BLaER1 (cell line): ENCODE measurements at regions not wholly inside any gene's neighbourhood (a gene's known extent, or its start where the extent isn't known, plus 50 kb on each side); places are given as distances from the start of the nearest gene placed in this dataset.

Experiments used
- H3K27ac ChIP-seq: shearing (Covaris generic); formaldehyde crosslinking; 2 replicates; pipeline ENCODE4 v1.8.1; 2022
- H3K27me3 ChIP-seq: shearing (Covaris generic); formaldehyde crosslinking; 2 replicates; pipeline ENCODE4 v1.8.1; 2022
- H3K36me3 ChIP-seq: shearing (Covaris generic); formaldehyde crosslinking; 2 replicates; pipeline ENCODE4 v1.8.1; 2022
- H3K4me1 ChIP-seq: shearing (Covaris generic); formaldehyde crosslinking; 2 replicates; pipeline ENCODE4 v1.8.1; 2022
- H3K4me2 ChIP-seq: shearing (Covaris generic); formaldehyde crosslinking; 2 replicates; pipeline ENCODE4 v1.8.1; 2022
- H3K4me3 ChIP-seq: shearing (Covaris generic); formaldehyde crosslinking; 2 replicates; pipeline ENCODE4 v1.8.1; 2022
- H3K9ac ChIP-seq: shearing (Covaris generic); formaldehyde crosslinking; 2 replicates; pipeline ENCODE4 v1.8.1; 2022
- H3K9me3 ChIP-seq: shearing (Covaris generic); formaldehyde crosslinking; 2 replicates; pipeline ENCODE4 v1.8.1; 2022
- H4K20me1 ChIP-seq: shearing (Covaris generic); formaldehyde crosslinking; 2 replicates; pipeline ENCODE4 v1.8.1; 2022
- Cebpa-rat ChIP-seq: shearing (Covaris generic); IDR thresholded peaks from 2 replicates; pipeline ENCODE4 v1.8.1; 2022

DNA sequence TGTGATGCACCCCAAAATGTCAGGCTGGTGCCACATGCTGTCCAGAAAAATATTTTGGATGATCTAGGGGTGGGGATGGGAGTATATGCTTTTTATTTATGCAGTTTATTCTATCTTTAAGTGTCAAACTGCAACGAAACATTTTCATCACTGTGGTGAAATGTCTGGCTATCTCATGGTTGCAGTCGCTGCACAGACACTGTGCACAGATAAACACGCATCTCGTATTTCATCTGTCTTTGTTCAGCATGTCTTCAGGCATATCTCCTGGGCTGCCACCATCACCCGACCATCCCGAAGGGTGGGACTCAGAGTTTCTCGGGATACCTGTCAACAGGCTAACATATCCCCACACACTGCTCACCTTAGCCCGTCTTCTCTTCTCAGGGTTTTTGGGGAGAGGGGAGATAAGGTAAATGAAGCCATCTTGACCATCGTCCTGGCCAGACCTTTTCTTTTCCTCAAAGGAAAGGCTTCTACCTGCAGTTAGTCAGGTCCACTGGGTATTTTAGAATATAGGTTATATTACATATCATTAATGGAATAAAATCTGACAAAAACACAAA, 80.7 kb upstream of the NABP1 start:
- Histone ChIP-seq H3K4me3 (no peak overlapping the region), H3K4me1 (no peaks in the 10 kb centered on the region), H3K9ac (no peak overlapping the region), H3K9me3 (no peaks in the 10 kb centered on the region), H4K20me1 (no peaks in the 10 kb centered on the region), H3K36me3 (no peaks in the 10 kb centered on the region), H3K27ac (no peak overlapping the region), H3K4me2 (no peak overlapping the region), H3K27me3 (no peaks in the 10 kb centered on the region)
- no peak for TF ChIP-seq Cebpa-rat

DNA sequence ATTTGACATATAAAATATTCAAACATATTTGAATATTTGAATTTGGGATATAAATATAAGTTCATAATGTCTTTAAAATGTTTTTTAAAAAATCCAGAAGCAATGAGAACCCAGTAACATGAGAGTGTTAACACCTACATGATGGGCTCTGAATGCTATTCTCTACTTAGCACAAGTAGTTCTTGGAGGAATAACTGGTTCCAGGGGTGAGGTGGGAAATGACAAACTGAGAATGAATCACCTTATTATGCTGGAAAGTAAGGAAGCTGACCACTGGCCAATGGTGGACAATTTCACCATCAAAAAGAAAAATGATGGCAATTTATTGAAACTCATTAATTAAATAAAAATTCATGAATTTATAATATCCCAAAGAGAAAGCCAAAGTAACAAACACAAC, 79.6 kb upstream of the NABP1 start:
- Histone ChIP-seq H3K9ac (no peak overlapping the region), H3K9me3 (no peaks in the 10 kb centered on the region), H4K20me1 (no peaks in the 10 kb centered on the region), H3K27ac (no peak overlapping the region), H3K4me2 (no peak overlapping the region), H3K4me1 (no peaks in the 10 kb centered on the region), H3K4me3 (no peak overlapping the region), H3K27me3 (no peaks in the 10 kb centered on the region), H3K36me3 (no peaks in the 10 kb centered on the region)
- no peak for TF ChIP-seq Cebpa-rat

DNA sequence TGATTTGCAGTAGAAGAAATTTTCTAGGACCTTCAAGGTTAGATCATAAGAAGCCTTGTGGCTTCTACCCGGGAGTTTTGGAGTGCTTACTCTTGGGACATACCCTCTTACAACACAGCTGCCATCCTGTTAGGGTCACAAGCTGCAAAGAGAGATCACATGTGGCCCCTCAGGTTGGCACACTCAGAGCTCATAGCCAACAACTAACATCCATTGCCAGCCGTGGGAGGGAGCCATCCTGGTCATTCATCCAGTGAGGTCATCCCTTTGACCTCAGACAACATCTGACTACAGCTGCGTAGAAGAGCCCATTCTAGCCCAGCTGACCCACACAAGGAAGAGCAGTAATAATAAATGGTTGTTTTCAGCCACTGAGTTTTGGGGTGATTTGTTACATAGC, 76.9 kb upstream of the NABP1 start:
- Histone ChIP-seq H3K4me1 (no peaks in the 10 kb centered on the region), H3K9ac (no peak overlapping the region), H3K27me3 (no peaks in the 10 kb centered on the region), H3K27ac (no peak overlapping the region), H3K4me3 (no peak overlapping the region), H4K20me1 (no peaks in the 10 kb centered on the region), H3K4me2 (no peak overlapping the region), H3K36me3 (no peaks in the 10 kb centered on the region), H3K9me3 (no peaks in the 10 kb centered on the region)
- no peak for TF ChIP-seq Cebpa-rat

DNA sequence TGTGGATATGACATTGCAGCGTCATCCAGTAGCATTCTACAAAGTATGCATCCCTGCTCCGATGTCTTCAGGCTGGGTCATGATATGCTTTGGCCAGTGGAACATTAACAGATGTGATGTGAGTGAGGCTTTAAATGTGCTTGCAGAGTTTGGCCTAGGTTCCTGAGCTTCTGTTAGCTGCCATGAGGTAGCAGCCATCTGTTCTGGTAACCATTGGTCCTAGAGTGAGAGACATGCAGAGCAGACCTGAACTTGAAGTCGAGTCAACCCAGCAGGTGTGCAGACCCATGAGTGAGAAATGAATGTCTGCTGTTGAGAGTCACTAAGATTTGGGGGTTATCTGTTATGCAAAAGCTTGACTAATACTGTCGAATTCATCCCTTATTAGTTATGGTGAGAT, 73.8 kb upstream of the NABP1 start:
- no peaks in the 10 kb centered on the region for H4K20me1 ChIP-seq
- H3K9me3 ChIP-seq = no peaks in the 10 kb centered on the region
- no peaks in the 10 kb centered on the region for H3K4me1 ChIP-seq
- no peak overlapping the region for H3K27ac ChIP-seq
- no peaks in the 10 kb centered on the region for H3K27me3 ChIP-seq
- no peak overlapping the region for H3K9ac ChIP-seq
- no peak overlapping the region for H3K4me2 ChIP-seq
- TF ChIP-seq Cebpa-rat = no peak
- no peaks in the 10 kb centered on the region for H3K36me3 ChIP-seq
- no peak overlapping the region for H3K4me3 ChIP-seq

DNA sequence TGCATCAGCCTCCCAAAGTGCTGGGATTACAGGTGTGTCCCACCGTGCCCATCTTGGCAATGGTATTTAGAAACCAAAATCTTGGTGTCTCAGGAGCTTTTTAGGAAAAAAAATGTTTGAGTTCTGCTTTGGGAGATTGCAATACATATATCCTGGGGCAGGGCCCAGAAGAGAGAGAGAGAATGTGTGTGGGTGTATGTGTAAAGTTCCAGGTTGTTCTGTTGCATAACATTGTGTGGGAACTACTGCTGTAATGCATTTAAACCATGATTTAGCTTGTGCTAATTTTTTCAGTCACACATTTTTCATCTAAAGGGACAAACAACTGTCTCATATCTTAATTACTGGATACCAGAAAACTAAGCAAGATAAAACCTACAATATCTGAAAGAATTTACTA, 70.8 kb upstream of the NABP1 start:
- no peak for TF ChIP-seq Cebpa-rat
- no peaks in the 10 kb centered on the region for H3K27me3 ChIP-seq
- H3K36me3 ChIP-seq = no peaks in the 10 kb centered on the region
- H3K4me2 ChIP-seq = no peak overlapping the region
- H4K20me1 ChIP-seq = no peaks in the 10 kb centered on the region
- H3K9ac ChIP-seq = no peak overlapping the region
- no peak overlapping the region for H3K4me3 ChIP-seq
- H3K9me3 ChIP-seq = no peaks in the 10 kb centered on the region
- no peak overlapping the region for H3K27ac ChIP-seq
- no peaks in the 10 kb centered on the region for H3K4me1 ChIP-seq

DNA sequence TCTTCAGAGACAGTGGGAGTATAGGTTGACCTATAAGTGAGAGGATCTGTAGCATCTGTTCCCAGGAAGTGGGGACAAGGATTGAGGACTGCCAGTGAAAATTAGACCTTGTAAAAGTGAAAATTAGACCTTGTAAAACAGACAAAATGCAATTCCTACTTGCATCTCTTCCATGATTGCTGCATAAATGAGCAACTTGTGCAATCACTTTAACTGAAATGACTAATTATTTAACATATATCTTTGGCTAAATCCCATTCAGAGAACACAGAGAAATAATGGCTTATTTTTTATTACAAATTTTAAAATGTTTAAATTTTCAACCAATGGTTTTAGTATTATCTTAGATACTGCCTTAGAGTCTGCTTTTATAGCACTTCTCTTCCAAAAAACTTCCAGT, 67.2 kb upstream of the NABP1 start:
- H3K27me3 ChIP-seq = no peaks in the 10 kb centered on the region
- no peak overlapping the region for H3K27ac ChIP-seq
- H3K9me3 ChIP-seq = no peaks in the 10 kb centered on the region
- no peak for TF ChIP-seq Cebpa-rat
- H3K9ac ChIP-seq = no peak overlapping the region
- no peak overlapping the region for H3K4me2 ChIP-seq
- no peaks in the 10 kb centered on the region for H4K20me1 ChIP-seq
- no peaks in the 10 kb centered on the region for H3K36me3 ChIP-seq
- no peak overlapping the region for H3K4me3 ChIP-seq
- no peaks in the 10 kb centered on the region for H3K4me1 ChIP-seq

DNA sequence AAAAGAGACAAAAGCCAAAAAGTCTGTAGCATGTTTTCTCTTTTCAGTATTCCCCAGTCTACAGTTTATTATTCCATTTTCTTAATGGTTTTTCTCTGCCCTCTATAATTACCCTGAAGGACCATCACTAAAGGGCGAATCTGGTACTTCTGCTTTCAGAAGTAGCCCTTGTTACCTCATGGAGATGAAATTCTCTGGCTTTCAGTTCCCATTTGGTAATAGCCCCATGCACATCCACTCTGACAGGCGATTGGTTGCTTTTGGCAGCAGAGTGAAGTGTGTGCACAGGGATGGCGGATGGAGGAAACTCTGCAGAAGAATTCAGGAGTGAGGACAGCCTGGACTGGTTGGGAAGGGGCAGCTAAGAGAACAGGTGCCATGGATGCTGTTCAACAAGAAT, 66.3 kb upstream of the NABP1 start:
- Histone ChIP-seq H3K9ac (no peak overlapping the region), H3K4me2 (no peak overlapping the region), H3K4me1 (no peaks in the 10 kb centered on the region), H4K20me1 (no peaks in the 10 kb centered on the region), H3K27me3 (no peaks in the 10 kb centered on the region), H3K36me3 (no peaks in the 10 kb centered on the region), H3K9me3 (no peaks in the 10 kb centered on the region), H3K27ac (no peak overlapping the region), H3K4me3 (no peak overlapping the region)
- no peak for TF ChIP-seq Cebpa-rat

DNA sequence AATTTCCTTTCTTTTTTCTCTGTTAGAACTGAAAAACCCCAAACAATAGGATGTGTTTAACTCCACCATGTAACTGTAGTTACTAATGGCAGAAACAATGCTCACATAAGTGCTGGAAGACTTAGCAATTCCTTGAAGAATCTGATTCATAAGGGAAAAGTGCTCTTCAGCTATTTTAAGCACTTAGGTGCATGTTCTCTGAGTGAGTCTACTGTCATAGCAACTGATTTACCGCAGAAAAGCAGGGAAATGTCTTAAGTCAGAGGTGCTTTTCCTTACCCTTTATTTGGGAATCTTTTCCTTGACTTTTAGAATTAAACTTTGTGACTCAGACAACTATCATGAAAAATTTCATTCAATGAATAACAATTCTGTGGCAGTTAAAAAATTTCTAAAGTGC, 65.4 kb upstream of the NABP1 start:
- TF ChIP-seq Cebpa-rat = no peak
- H3K9me3 ChIP-seq = no peaks in the 10 kb centered on the region
- H3K4me2 ChIP-seq = no peak overlapping the region
- H3K4me3 ChIP-seq = no peak overlapping the region
- H3K27ac ChIP-seq = no peak overlapping the region
- peaks cover 6% of the 10 kb centered on the region for H3K4me1 ChIP-seq
- H3K36me3 ChIP-seq = no peaks in the 10 kb centered on the region
- no peaks in the 10 kb centered on the region for H3K27me3 ChIP-seq
- H4K20me1 ChIP-seq = no peaks in the 10 kb centered on the region
- H3K9ac ChIP-seq = no peak overlapping the region

DNA sequence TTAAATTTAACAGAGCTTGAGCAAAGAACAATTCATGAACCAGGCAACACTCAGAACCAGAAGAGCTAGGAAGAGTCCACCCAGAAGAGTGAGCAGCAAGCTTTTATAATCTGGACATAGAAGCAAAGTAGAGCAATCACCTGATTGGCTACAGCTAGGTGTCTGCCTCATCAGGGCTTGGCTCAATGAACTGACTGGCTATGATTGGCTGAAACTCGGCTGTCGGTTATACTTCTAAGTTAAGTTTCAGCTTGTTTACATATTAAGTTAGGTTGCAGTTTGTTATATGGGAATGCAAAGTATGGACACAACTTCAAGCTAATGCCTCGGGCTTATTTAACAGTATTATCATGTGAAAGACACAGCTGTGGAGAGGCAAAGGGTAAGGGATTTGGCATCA, 63.2 kb upstream of the NABP1 start:
- TF ChIP-seq Cebpa-rat = no peak
- H3K9ac ChIP-seq = no peak overlapping the region
- H3K36me3 ChIP-seq = no peaks in the 10 kb centered on the region
- no peak overlapping the region for H3K4me3 ChIP-seq
- no peaks in the 10 kb centered on the region for H4K20me1 ChIP-seq
- H3K4me2 ChIP-seq = no peak overlapping the region
- no peaks in the 10 kb centered on the region for H3K9me3 ChIP-seq
- H3K4me1 ChIP-seq = peaks cover 11% of the 10 kb centered on the region
- H3K27me3 ChIP-seq = no peaks in the 10 kb centered on the region
- H3K27ac ChIP-seq = no peak overlapping the region

DNA sequence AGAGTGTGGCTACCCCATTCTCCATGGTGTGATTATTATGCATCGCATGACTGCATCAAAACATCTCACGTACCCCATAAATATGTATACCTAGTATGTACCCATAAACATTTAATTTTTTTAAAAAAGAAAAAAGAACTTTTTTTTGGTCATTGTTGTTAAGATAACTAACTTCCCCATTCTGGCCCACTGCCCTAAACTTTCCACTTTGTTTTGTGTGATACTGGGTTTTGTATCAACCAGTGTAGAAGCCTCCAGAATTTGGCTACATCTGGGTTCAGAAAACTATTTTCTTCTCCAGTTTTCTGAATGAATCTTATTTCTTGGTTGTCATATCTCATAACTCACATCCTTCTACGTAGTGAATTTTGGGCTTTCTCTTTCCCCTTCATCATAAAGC, 62.3 kb upstream of the NABP1 start:
- Histone ChIP-seq H3K4me3 (no peak overlapping the region), H3K36me3 (no peaks in the 10 kb centered on the region)
- no peak for TF ChIP-seq Cebpa-rat

DNA sequence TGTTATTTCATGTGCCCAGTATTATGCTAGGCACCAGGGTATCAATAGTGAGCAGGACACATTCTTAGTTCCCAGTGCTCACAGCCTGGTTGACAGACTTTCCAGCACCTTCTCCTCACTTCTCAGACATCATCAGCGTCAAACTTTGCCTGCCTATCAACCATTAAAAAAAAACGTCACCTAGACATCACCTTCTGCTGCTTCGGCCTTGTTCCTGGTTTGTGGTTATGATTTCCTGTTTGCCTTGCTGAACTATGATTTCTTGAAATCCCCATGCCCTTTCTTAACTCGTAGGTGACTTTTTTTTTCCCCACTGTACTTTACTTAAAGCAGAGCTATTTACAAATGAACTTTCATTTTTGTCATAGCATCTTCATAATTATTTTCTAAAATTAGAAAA, 60.4 kb upstream of the NABP1 start:
- H3K4me1 ChIP-seq = peaks cover 11% of the 10 kb centered on the region
- no peaks in the 10 kb centered on the region for H3K9me3 ChIP-seq
- H3K9ac ChIP-seq = no peak overlapping the region
- no peaks in the 10 kb centered on the region for H4K20me1 ChIP-seq
- H3K27ac ChIP-seq = no peak overlapping the region
- H3K4me2 ChIP-seq = peak overlapping the region; percentile 44
- no peak overlapping the region for H3K4me3 ChIP-seq
- no peaks in the 10 kb centered on the region for H3K36me3 ChIP-seq
- no peaks in the 10 kb centered on the region for H3K27me3 ChIP-seq
- no peak for TF ChIP-seq Cebpa-rat

More for the DNA sequence above, 62.3 kb upstream of the NABP1 start:
- Histone ChIP-seq H3K4me2 (no peak overlapping the region), H4K20me1 (no peaks in the 10 kb centered on the region), H3K9me3 (no peaks in the 10 kb centered on the region), H3K27ac (no peak overlapping the region), H3K9ac (no peak overlapping the region), H3K4me1 (peaks cover 11% of the 10 kb centered on the region), H3K27me3 (no peaks in the 10 kb centered on the region)
